GM19463 (cell line): ENCODE measurements at regions not wholly inside any gene's neighbourhood (a gene's known extent, or its start where the extent isn't known, plus 50 kb on each side); places are given as distances from the start of the nearest gene placed in this dataset.

ENCODE experiments used
- ATAC-seq: cut with Tn5 transposase; IDR thresholded peaks from one replicate; pipeline ENCODE4 v1.9.1; 2021; ENCODE audit warnings: mild to moderate bottlenecking, moderate library complexity; ENCODE audit not compliant: unreplicated experiment

DNA sequence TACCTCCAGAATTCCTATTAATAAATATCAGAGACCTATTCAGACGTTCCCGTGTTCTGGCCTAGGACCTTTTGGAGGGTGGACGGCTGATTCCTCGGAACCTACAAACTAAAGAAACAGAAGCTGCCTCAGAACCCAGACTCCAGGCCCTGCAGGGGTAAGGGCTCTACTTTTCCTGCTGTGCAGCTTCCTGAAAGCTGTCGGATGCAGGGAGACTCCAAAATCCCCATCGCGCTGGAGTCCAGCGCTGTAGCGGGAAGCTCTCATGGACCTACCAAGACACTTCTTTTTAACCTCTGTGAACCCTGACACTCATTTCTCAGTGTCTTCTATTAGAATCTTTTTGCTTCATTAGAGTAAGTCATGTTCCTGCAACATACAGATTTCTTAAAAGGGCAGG lies 244.5 kb upstream of the PITRM1 start:
- no peak for ATAC-seq

DNA sequence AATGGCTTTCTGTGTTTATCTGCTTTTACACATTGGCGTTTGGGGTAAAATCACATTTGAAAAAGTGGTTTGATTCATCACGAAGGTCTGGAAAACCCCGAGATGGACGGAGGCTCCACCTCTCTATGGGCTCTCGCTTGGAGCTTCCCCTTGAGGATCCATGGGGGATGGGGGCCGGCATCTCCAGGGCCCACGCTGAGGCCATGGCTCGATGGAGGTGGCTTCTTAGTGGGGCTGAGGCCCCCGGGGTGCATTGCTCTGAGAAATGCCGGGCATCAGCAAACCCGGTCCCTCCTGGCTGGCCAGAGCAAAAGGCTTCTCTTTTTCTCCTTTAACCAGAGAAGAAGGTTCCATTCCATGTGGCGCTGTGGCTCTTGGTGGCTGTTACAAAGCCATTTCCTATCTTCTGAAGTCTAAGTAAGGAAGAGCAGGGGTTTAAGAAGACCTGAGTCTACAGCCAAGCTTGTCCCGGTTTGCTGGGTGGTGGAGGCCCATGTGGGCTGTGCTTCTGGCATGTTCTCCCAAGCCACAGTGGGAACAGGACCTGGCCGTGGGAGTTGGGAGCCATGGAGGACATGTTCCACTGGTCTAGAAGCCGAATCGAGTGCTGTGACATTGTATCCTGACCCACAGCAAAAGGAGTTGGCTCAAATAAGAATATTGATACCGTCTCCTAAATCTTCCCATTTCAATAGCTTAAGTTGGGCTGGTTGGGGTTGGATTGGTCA lies 243.5 kb upstream of the PITRM1 start:
- no peak for ATAC-seq

DNA sequence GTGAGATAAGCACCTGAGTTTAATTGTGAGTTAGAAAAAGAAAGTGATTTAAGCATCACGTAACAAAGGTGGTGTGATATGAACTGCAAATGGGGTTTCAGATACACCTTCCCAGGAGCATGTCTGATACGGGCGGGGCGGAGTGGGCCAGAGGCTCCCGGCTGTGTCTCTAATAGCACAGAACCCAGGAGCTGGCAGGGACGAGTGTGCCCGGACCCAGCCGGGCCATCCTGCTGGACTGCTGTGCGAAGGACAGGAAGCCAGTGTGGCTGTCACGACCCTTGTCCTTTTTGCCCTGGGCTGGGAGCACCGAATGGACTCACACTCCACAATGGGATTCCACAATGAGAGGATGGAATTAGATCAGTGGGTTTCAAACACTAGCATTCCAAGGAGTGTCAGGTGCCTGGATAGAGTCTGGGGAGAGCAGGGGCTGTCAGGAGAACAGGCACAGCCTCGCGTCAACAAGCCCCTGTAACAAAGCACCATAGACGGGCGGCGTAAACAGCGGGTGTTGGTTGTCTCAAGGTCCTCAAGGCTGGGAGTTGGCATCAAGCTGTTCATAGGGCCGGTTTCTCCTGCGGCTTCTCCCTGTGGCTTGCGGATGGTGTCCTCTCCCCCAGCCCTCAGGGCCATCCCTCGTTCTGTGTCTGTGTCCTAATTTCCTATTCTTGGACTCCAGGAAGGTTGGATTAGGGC lies 242.6 kb upstream of the PITRM1 start:
- no peak for ATAC-seq

DNA sequence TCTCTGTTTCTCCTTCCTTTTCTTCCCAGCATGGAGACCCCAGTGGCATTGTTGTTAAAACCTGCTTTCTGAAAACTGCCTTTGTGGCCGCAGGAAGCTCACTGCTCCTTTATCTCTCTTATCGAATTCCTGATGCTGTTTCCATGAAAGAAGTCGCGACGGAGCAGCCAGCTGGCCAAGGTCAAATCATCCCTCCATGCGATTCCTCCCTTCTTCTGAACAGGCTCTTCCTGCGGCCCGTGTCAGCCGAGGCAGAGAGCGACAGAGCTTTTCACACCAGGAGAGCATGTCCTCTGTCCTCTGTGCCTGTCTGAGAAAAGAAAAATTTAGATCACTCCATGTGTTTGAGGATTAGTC lies 242.1 kb upstream of the PITRM1 start:
- no peak for ATAC-seq

DNA sequence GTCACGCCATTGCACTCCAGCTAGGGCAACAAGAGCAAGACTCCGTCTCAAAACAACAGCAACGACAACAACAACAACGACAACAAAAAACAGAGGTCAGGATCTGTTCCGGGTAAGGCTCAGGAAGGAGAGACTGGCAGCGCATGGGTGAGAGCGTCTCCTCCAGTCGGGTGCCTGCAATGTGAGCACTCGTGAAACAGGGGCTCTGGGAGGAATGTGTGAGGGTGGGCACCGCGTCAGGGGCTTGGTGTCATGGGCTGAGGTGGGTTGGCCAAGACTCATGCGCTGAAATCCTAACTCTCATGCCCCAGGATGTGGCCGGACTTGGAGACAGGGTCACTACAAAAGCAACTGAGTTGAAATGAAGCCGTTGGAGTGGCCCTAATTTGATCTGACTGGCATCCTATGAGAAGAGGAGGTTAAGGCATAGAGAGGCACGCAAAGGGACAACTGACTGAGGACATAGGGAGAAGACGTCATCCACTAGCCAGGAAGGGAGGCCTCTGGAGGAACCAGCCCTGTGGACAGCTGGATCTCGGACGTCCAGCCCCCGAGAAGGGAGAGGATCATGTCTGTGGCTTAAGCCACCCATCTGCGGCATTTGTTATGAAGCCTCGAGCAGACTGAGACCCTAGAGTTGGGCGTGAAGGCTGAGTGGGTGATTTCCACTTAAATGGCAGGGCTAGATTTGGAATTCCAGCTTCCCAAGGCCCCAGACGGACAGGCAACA lies 241.5 kb upstream of the PITRM1 start:
- ATAC-seq: no peak

DNA sequence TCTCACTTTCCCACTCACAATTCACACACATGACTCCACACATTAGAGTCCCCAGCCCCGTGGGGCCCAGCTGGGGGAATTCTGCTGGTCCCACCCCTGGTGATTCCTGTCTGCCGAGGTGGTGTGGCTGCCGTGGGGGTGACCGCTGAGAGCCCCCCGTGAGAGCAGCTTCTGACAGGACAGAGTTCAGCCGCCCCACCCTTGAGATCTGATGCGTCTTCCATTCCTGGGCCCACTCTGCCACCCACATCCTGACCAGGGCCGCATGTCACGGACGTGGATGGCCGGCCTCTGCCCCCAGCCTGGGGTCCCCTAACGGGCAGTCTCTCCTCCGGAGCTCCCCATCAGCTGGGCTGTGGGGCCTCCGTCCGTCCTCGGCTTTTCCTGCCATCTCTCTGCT lies 240.1 kb upstream of the PITRM1 start:
- ATAC-seq: no peak

DNA sequence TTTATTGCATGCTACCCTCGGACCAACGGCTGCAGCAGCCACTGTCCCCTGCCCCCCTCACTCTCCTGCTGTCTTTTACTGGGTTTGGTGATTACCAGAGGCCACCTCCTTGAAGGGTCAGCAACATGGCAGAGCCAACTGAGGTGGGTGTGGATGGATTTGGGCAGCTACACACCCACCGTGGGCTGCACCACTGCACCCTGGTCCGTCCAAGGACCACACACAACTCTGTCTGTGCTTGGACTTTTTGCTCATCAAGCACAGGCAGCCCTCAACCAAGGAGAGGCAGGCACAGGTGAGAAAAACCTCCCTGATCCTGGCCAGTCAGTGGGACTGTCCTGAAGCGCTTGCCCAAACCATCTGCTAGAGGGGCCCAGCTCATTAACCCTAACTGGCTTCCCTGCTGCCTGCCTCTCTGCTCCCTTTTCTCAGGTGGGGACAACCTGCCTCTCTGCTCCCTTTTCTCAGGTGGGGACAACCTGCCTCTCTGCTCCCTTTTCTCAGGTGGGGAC lies 239.5 kb upstream of the PITRM1 start:
- no peak for ATAC-seq

DNA sequence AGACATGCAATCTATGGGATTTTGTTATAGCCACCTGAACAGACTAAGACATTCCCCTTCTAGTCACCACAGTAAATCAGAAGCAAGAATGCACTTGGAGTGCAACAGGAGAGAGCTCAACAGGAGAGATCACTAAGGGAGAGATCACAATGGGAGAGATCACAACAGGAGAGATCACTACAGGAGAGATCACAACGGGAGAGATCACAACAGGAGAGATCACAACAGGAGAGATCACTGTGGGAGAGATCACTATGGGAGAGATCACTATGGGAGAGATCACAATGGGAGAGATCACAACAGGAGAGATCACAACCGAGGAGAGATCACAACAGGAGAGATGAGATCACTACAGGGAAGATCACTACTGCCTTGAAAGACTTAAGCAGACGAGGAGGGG lies 238.5 kb upstream of the PITRM1 start:
- ATAC-seq: no peak

DNA sequence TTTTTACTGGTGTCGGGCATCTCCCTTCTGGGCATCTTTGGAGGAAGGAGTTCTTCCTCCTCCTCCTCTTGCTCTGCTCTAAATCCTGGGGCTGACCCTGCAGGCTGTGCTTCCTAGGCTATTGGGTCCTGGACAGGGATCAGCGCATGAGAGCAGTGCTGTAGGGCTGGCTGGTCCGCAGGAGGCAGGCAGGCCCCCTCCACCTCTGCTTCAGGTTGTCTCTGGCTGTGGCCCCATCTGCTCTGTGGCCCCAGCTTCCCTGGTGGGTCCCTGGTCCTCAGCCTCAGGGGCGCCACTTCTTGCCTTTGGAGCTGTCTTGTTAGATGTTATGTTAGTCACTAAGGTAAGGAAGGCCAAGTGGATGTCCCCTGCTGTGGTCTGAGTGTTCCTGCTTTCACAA lies 237.3 kb upstream of the PITRM1 start:
- ATAC-seq: no peak

DNA sequence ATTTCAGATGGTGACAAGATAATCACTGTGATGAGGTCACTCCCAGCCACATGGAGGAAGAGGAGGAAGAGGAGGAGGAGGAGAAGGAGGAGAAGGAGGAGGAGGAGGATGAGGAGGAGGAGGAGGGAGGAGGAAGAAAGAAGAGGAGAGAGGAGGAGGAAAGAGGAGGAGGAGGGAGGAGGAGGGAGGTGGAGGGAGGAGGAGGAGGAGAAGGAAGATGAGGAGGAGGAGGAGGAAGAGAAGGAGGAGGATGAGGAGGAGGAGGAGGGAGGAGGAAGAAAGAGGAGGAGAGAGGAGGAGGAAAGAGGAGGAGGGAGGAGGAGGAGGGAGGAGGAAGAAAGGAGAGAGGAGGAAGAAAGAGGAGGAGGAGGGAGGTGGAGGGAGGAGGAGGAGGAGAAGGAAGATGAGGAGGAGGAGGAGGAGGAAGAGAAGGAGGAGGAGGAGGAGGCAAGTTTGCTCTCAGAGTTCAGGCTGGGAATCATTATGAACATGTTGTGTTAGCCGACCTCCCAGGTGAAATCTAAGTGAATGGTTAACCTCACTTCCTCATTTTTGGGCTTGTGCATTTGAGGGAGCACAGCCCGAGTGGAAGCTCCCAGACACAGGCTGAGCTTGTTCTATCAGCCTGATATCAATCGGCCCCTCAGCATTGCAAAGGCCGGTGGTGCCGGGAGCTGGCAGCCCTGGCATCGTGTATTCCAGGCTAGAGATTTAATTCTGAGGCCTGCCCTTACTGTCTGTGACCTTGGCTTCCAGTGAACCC lies 236.2 kb upstream of the PITRM1 start:
- peak; percentile 65 for ATAC-seq

DNA sequence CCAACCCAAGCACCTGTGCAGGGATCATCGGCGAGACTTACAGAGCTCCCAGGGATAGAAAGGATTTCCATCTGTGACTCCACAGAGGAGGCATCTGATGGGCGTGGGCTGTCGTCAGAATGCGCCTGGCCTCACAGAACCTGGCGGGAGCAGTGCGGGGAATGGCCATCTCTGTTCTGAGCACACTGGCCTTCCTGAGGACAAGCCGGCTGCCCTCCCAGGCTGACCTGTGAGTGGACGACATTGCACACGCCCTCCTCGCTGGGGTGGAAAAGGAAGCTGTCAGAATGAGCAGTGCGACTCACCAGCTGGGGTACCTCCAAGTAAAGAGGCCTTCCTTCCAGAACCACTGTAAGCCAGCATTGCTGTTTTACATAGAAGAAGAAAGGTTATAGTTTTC lies 234.6 kb upstream of the PITRM1 start:
- ATAC-seq: no peak

DNA sequence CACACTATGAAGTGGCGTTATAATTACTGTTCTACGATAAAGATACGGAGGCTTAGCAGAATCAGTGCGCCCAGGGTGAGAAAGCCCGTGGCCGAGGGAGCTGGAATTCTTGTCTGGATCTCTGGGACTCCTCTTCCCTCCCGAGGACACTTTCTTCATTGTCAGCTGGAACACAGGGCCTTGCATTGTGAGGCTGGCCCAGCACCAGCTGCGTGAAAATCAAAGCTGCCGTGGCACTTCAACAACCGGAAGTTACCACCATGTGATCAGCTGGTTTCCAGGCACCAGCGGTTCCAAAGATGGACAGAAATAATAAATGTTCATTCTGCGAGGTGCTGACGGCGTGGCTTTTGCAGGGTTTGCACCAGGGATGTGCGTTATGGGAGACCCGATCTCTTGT lies 234.0 kb upstream of the PITRM1 start:
- no peak for ATAC-seq

DNA sequence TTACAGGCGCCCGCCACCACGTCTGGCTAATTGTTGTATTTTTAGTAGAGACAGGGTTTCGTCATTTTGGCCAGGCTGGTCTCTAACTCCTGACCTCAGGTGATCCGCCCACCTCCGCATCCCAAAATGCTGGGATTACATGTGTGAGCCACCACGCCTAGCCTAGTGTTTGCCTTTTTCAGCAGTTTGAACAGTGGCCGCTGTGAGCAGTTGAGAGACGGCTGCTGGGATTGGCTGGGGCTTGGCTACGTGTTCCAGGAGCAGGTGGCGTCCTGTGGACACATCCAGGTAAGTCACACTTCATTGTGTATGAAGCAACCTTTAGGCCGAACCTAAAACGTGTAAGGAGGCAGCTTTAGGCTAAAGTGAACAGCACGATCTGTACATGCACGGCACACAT lies 231.8 kb upstream of the PITRM1 start:
- no peak for ATAC-seq

DNA sequence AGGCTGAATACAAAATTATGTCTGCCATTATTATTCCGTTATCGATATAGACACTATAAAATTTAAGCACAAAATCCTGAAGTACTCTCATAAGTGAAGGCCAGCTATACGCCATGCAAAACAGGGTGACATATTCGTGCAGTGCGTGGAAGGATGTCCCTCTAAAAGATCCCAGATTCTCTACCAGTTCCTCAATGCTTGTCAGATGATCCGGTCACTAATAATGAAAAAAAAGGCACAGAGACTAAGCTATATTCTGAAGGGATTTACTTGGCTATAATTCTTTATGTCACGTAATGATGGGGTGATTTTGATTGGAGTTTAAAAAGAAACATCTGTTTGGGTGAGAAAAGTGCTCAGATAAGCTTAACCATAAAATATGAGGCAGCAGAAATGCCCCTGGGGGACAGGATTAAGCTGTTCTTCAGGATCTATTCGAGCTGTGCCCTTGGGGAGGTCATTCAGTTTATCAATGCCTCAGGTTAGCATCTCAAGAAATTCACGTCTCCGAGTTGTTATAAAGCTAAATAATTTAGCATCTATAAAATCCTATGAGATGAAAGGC lies 229.7 kb upstream of the PITRM1 start:
- ATAC-seq: no peak

DNA sequence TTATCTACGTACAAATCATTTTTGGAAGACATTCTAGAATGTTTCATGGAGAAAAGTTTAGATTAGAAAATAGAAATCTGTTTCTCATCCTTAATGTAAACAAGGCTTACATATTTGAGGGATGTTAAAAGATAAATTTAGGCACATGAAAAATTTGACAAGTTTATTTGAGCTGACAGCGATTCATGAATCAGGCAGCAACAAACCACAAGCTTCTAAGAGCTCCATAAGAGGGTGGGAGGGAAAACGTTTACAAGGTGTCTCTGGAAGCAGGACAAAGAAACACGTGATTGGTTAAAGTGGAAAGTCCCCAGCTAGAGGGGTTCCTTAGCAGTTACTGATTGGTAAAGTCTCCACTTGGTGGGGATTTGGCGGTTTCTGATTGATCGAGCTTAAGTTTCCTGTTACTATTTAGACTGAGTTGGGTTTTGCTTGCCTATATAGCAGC lies 228.9 kb upstream of the PITRM1 start:
- peak; percentile 84 for ATAC-seq

DNA sequence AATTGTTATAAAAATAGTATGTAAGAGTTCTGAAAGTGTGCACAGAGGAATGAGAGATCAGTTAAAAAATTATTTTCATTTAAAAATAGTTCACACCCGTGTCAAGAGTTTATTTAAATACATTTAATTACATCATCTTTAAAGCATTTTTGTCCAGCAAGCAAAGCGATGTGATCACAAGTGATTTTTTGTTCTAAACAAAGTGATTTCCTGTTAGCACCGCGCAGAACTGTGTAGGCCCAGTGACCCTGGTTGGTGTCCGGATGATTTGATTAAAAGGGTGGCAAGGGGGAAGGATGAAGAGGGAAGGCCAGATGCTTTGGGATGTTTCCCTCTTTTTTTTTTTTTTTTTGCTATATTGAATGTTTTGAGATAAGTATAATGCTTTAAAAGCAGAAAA lies 227.8 kb upstream of the PITRM1 start:
- ATAC-seq: no peak

DNA sequence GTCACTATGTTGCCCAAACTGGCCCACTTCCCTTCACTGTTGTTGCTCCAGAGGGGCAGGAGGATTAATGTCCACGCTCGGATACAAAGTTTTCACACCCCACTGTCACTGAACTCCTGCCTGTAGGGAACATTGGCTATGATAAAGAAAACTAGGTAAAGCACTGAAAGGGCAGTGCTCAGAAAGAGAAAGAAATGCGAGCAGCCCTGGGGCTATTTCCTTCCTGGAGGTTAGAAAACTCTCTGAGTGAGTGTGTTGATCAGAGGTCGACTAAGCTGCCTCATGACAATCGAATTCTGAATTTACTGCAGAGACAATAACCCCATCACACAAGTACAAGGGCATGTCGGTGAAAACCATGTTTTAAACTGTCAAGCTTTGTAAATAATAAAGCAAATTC lies 227.2 kb upstream of the PITRM1 start:
- ATAC-seq: no peak

DNA sequence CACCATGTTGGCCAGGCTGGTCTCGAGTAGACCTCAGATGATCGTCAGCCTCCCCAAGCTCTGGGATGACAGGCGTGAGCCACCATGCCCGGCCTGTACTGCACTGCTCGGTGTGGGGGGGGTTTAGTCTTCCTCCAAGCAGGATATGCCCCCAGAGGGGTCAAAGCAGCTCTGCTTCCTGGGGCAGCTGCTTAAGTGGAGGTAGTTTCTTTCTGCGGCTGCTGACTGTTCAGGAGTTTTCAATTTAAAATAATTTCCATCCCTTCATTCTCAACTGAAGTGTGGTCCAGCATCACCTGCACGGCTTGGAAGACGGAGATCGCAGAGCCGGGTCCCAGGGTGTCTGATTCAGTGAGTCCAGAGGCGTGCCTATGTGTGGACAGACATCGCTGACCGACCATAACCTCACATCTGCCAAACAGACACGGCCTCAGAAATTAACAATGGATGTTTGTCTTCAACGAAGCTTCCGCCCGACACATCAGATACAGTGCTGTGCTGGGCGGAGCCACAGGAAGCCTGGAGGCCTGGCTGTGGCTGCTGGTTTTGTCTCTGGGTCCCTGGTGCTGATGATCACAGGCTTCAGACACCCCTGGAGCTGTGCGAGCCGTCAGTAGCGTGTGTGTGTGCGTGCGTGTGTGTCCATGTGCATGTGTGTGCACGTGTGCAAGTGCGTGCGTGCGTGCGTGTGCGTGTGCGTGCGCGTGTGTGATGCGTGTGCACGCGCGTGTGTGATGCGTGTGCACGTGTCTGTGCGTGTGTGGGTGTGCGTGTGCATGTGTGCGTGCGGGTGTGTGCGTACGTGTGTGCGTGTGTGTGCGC lies 226.5 kb upstream of the PITRM1 start:
- no peak for ATAC-seq

DNA sequence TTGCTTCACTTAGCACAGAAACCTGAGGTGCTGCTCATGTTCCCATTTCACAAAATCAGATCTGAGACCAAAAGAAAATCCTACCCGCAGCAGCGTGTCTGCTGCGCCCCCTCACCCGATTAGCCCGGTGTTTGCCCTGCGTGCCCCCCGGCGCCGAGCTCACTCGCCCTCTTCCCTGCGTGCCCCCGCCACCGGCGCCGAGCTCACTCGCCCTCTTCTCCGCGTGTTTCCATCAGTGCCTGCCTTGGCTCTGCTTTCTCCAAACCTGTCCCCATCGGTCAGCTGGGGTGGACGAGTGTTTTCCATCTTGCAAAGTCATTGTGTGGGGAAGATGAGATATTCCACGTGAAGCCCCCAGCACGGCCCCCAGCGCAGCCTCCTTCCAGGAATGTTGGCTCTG lies 225.3 kb upstream of the PITRM1 start:
- no peak for ATAC-seq

DNA sequence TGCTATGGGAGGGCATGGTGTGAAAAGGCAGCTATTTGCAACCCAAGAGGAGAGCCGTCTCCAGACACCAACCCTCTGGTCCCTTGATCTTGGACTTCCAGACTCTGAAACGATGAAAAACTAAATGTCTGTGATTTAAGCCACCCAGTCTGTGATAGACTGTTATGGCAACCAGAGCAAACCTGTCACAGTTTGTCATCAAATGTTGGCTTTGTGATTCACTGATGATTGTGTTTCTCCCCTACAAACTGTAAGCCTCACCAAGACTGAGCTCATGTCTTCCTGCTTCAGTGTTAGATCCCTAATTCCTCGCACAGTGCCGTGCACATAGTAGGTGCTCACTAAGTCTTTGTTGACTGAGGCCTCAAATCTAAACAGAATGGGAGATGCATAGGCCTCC lies 224.6 kb upstream of the PITRM1 start:
- no peak for ATAC-seq
